Mesendoderm (in vitro differentiated cells): ENCODE measurements at regions not wholly inside any gene's neighbourhood (a gene's known extent, or its start where the extent isn't known, plus 50 kb on each side); places are given as distances from the start of the nearest gene placed in this dataset.

Experiments
- DNase-seq: peaks from one replicate; pipeline ENCODE4 v3.0.0; 2013
- H2AK5ac ChIP-seq: 2 replicates; pipeline ENCODE4 v1.6.1; 2013; ENCODE audit warnings: low read length, inconsistent platforms
- H2BK120ac ChIP-seq: 2 replicates; pipeline ENCODE4 v1.6.1; 2013; ENCODE audit warnings: low read depth, mild to moderate bottlenecking, low read length, moderate library complexity, mixed read lengths
- H2BK15ac ChIP-seq: replicated peaks from 2 replicates; pipeline ENCODE4 v1.6.1; 2013; ENCODE audit warnings: low read depth, mild to moderate bottlenecking, moderate library complexity
- H2BK5ac ChIP-seq: 2 replicates; pipeline ENCODE4 v1.6.1; 2013; ENCODE audit warnings: low read length, inconsistent platforms
- H3K18ac ChIP-seq: 2 replicates; pipeline ENCODE4 v1.6.1; 2013; ENCODE audit warnings: mild to moderate bottlenecking, low read length, mixed read lengths
- H3K23ac ChIP-seq: one replicate; pipeline ENCODE4 v1.6.1; 2013; ENCODE audit warnings: low read length
- H3K27ac ChIP-seq: 2 replicates; pipeline ENCODE4 v1.5.1; 2013; ENCODE audit warnings: low read depth, mild to moderate bottlenecking, inconsistent platforms, low read length, moderate library complexity
- H3K27me3 ChIP-seq: 2 replicates; pipeline ENCODE4 v1.6.1; 2013; ENCODE audit warnings: low read length, control low read depth, mild to moderate bottlenecking, inconsistent platforms; ENCODE audit not compliant: insufficient read depth, poor library complexity
- H3K36me3 ChIP-seq: 2 replicates; pipeline ENCODE4 v1.6.1; 2013; ENCODE audit warnings: low read length, inconsistent platforms; ENCODE audit not compliant: control insufficient read depth, insufficient read depth
- H3K4ac ChIP-seq: one replicate; pipeline ENCODE4 v1.6.1; 2013; ENCODE audit warnings: low read depth, mild to moderate bottlenecking, low read length, moderate library complexity
- H3K4me1 ChIP-seq: 2 replicates; pipeline ENCODE4 v1.6.1; 2013; ENCODE audit warnings: low read depth, low read length, inconsistent platforms; ENCODE audit not compliant: control insufficient read depth
- H3K4me2 ChIP-seq: 2 replicates; pipeline ENCODE4 v1.6.1; 2013; ENCODE audit warnings: low read length
- H3K4me3 ChIP-seq: 2 replicates; pipeline ENCODE4 v1.5.1; 2013; ENCODE audit warnings: mild to moderate bottlenecking, low read length
- H3K56ac ChIP-seq: one replicate; pipeline ENCODE4 v1.6.1; 2013; ENCODE audit warnings: low read length
- H3K79me1 ChIP-seq: 2 replicates; pipeline ENCODE4 v1.6.1; 2013; ENCODE audit warnings: low read length, inconsistent platforms
- H3K79me2 ChIP-seq: 2 replicates; pipeline ENCODE4 v1.6.1; 2013; ENCODE audit warnings: mild to moderate bottlenecking, low read length; ENCODE audit not compliant: control insufficient read depth, insufficient read depth
- H3K9ac ChIP-seq: 2 replicates; pipeline ENCODE4 v1.6.1; 2013; ENCODE audit warnings: low read length, inconsistent platforms
- H4K5ac ChIP-seq: one replicate; pipeline ENCODE4 v1.6.1; 2013; ENCODE audit warnings: low read length
- H4K8ac ChIP-seq: one replicate; pipeline ENCODE4 v1.6.1; 2013; ENCODE audit warnings: low read depth, mild to moderate bottlenecking, control low read depth, low read length, moderate library complexity
- WGBS: extraction: QIAGEN DNeasy Blood & Tissue Kit; methylation state at CpG from one replicate; pipeline ENCODE4 v1.1.7; 2013; ENCODE audit warnings: low lambda C conversion rate, missing lambda C conversion rate; ENCODE audit not compliant: insufficient coverage; ENCODE audit errors: extremely low coverage; 5-methylcytosine and 5-hydroxymethylcytosine counted together

DNA sequence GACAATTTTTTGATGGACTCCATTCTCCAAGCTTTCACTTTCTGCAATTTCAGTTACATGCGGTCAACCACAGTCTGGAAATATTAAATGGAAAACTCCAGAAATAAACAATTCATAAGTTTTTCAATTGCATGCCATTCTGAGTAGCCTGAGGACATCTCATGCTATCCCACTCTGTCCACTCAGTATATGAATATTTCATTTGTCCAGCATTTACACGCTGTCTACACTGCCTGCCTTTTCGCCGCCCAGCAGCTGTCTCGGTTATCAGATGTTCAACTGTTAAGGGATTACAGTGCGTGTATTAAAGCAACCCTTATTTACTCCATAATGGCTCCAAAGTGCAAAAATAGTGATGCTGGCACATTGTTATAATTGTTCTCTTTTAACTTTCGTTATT, 116.3 kb downstream of the ADSS2 start:
- Histone ChIP-seq H3K79me1 (no peaks in the 10 kb centered on the region), H2BK15ac (no peak overlapping the region), H3K36me3 (no peaks in the 10 kb centered on the region), H4K8ac (no peak overlapping the region), H3K4ac (no peak overlapping the region), H3K4me3 (no peak overlapping the region), H3K9ac (no peak overlapping the region), H3K4me1 (peaks cover 2% of the 10 kb centered on the region), H2BK5ac (no peak overlapping the region), H3K23ac (no peak overlapping the region), H3K27me3 (no peaks in the 10 kb centered on the region), H3K56ac (no peak overlapping the region), H3K79me2 (no peaks in the 10 kb centered on the region), H4K5ac (no peak overlapping the region), H3K4me2 (no peak overlapping the region), H2BK120ac (no peak overlapping the region), H3K27ac (no peak overlapping the region), H2AK5ac (no peak overlapping the region), H3K18ac (no peak overlapping the region)
- DNase-seq = no peak
- no CpG with 5 or more reads among the region's 7 CpGs for WGBS

DNA sequence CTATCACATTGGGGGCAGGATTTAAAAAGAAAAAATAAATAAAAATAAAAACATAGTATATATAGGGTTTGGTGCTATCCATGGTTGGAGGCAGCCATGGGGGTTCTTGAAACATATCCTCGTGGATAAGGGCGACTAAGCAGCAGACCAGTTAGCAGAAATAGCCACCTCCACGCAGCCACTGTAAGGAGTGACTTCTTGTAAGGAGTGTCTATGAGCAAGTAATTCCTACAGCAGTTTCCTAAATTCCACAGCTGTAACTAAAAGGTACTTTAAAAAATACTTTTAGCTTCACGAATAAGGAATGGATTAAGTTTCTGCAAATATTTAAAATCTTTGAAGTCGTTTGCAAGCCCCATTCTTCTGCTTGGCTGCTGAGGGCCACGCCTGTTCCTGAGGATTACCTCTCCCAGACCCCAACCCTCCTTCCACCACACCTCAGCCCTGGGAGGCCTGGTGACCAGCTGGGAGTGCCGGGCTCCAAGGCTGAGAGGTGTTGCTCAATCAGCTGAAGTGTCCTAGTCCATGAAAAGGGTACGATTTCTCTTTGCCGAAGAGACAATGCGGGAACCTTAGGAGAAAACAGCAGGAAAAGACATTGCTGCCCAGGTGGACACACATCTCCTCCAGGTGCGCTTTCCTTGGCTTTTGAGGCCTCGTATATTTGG, 115.3 kb downstream of the ADSS2 start:
- Histone ChIP-seq H3K36me3 (no peaks in the 10 kb centered on the region), H3K27me3 (no peaks in the 10 kb centered on the region), H3K23ac (no peak overlapping the region), H3K4me2 (no peak overlapping the region), H2BK120ac (no peak overlapping the region), H3K4me1 (peaks cover 2% of the 10 kb centered on the region), H3K56ac (no peak overlapping the region), H2AK5ac (no peak overlapping the region), H3K27ac (no peak overlapping the region), H3K9ac (no peak overlapping the region), H3K4ac (no peak overlapping the region), H4K8ac (no peak overlapping the region), H3K4me3 (no peak overlapping the region), H3K18ac (no peak overlapping the region), H2BK5ac (no peak overlapping the region), H3K79me1 (no peaks in the 10 kb centered on the region), H4K5ac (no peak overlapping the region), H2BK15ac (no peak overlapping the region), H3K79me2 (no peaks in the 10 kb centered on the region)
- no CpG with 5 or more reads among the region's 12 CpGs for WGBS
- DNase-seq = no peak

- no peak overlapping the region for H4K5ac ChIP-seq
- H2AK5ac ChIP-seq = no peak overlapping the region
- no peak for DNase-seq
- H3K4me2 ChIP-seq = no peak overlapping the region
- H3K79me1 ChIP-seq = no peaks in the 10 kb centered on the region
- no peak overlapping the region for H3K4ac ChIP-seq
- no peak overlapping the region for H3K56ac ChIP-seq
- no peaks in the 10 kb centered on the region for H3K36me3 ChIP-seq
- H3K18ac ChIP-seq = no peak overlapping the region
- no peak overlapping the region for H3K4me3 ChIP-seq
- H2BK120ac ChIP-seq = no peak overlapping the region
- no CpG with 5 or more reads among the region's 3 CpGs for WGBS
- H4K8ac ChIP-seq = no peak overlapping the region
- no peak overlapping the region for H2BK15ac ChIP-seq
- no peak overlapping the region for H3K27ac ChIP-seq
- no peaks in the 10 kb centered on the region for H3K27me3 ChIP-seq
- no peak overlapping the region for H3K9ac ChIP-seq
- no peaks in the 10 kb centered on the region for H3K79me2 ChIP-seq
- no peak overlapping the region for H2BK5ac ChIP-seq
- peaks cover 6% of the 10 kb centered on the region for H3K4me1 ChIP-seq
- H3K23ac ChIP-seq = no peak overlapping the region
Observed at GRCh38 chr1:244337839-244338238, 113.9 kb downstream of the ADSS2 start.

DNA sequence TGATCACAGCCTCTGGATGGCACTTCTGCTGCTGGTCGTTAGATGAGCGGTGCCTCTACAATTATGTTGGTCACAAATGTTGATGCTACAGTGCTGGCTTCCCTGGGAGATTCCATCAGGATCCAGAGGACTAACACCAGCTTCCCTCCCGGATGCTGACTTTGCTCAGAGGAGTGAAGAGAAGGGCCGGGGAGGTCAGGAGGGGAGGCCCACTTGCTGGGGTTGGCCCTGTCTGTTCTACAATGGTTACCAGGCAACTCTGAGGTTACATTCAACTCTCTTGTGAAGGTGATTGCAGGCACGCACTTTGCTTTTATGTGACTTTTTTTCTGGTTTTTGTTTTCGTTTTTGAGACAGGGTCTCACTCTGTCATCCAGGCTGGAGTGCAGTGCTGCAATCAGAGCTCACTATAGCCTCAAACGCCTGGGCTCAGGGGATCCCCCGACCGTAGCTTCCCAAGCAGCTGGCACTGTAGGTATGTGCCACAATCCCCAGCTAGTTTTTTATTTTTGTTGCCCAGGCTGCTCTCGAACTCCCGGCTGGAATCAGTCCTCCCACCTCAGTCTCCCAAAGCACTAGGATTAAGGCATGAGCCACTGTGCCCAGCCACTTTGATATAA, 112.5 kb downstream of the ADSS2 start:
- no peak overlapping the region for H3K27ac ChIP-seq

DNA sequence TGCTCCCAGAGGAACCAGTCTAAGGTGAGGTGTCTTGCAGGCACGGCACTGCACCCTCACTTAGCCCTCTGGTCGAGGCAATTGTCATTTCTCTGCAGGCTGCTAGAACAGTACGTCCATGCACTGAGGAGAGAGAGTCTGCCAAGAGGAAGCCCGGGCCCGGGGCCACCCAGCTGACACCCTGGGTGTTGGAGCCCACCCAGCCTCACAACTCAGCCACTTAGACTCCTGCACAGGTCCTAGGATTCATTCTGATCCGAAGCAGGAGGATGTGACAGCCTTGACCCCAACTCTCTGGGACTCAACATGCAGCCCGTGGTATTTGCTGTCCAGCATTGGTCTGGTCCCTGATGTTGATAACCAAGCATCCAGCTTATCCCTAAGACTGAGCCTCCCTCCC, 111.9 kb downstream of the ADSS2 start:
- H2BK15ac ChIP-seq = no peak overlapping the region
- no peak overlapping the region for H2AK5ac ChIP-seq
- H2BK120ac ChIP-seq = no peak overlapping the region
- H3K79me2 ChIP-seq = no peaks in the 10 kb centered on the region
- peak overlapping the region; percentile 9 for H3K56ac ChIP-seq
- no peak overlapping the region for H3K4ac ChIP-seq
- no peak overlapping the region for H3K4me3 ChIP-seq
- H2BK5ac ChIP-seq = no peak overlapping the region
- H3K27ac ChIP-seq = no peak overlapping the region
- H4K8ac ChIP-seq = no peak overlapping the region
- no peak overlapping the region for H4K5ac ChIP-seq
- no peak for DNase-seq
- H3K4me1 ChIP-seq = peaks cover 6% of the 10 kb centered on the region
- H3K18ac ChIP-seq = peak overlapping the region; percentile 24
- no peak overlapping the region for H3K4me2 ChIP-seq
- no peaks in the 10 kb centered on the region for H3K27me3 ChIP-seq
- no peak overlapping the region for H3K9ac ChIP-seq
- WGBS = no CpG with 5 or more reads among the region's 7 CpGs
- no peak overlapping the region for H3K23ac ChIP-seq
- no peaks in the 10 kb centered on the region for H3K79me1 ChIP-seq
- no peaks in the 10 kb centered on the region for H3K36me3 ChIP-seq

More for the DNA sequence above, 112.5 kb downstream of the ADSS2 start:
- Histone ChIP-seq H3K56ac (no peak overlapping the region), H3K36me3 (no peaks in the 10 kb centered on the region), H4K5ac (no peak overlapping the region), H3K27me3 (no peaks in the 10 kb centered on the region), H3K18ac (no peak overlapping the region), H2AK5ac (no peak overlapping the region), H4K8ac (no peak overlapping the region), H2BK120ac (no peak overlapping the region), H3K23ac (no peak overlapping the region), H2BK5ac (no peak overlapping the region), H3K79me2 (no peaks in the 10 kb centered on the region), H3K9ac (no peak overlapping the region), H2BK15ac (no peak overlapping the region), H3K4me3 (no peak overlapping the region), H3K4ac (no peak overlapping the region), H3K4me2 (no peak overlapping the region), H3K4me1 (peaks cover 6% of the 10 kb centered on the region), H3K79me1 (no peaks in the 10 kb centered on the region)
- DNase-seq = no peak
- WGBS = no CpG with 5 or more reads among the region's 11 CpGs

DNA sequence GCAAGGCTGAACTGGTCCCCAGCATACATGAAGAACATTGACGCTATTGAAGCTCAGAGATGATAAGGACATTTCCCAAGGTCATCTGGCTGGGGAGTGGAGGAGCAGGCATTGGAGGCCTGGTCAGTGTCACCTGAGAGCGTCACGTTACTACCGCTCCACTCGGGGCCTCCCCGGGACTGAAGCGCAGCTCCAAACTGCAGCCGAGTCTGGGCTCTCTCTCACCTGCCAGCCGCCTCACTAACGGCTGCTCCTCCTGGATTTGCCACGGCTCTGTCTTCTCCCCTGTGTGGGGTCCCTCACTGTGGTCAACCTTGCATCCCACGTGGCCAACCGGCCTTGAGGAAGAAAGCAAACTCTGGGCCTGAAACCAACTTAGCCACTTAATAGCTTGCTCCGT, 111.3 kb downstream of the ADSS2 start:
- Histone ChIP-seq H3K4me1 (peaks cover 6% of the 10 kb centered on the region), H3K27me3 (no peaks in the 10 kb centered on the region), H3K79me2 (no peaks in the 10 kb centered on the region), H2BK120ac (peak overlapping the region; percentile 7), H3K18ac (peak overlapping the region; percentile 52), H3K4ac (peak overlapping the region; percentile 5), H3K4me3 (no peak overlapping the region), H4K5ac (no peak overlapping the region), H2BK15ac (no peak overlapping the region), H3K9ac (no peak overlapping the region), H3K79me1 (no peaks in the 10 kb centered on the region), H3K36me3 (no peaks in the 10 kb centered on the region), H3K27ac (no peak overlapping the region), H3K56ac (no peak overlapping the region), H4K8ac (no peak overlapping the region), H3K4me2 (no peak overlapping the region), H3K23ac (no peak overlapping the region), H2AK5ac (no peak overlapping the region), H2BK5ac (peak overlapping the region; percentile 14)
- no peak for DNase-seq
- no CpG with 5 or more reads among the region's 14 CpGs for WGBS
